ENCODE measurements at regions not wholly inside any gene's neighbourhood (a gene's known extent, or its start where the extent isn't known, plus 50 kb on each side); places are given as distances from the start of the nearest gene placed in this dataset.

DNA sequence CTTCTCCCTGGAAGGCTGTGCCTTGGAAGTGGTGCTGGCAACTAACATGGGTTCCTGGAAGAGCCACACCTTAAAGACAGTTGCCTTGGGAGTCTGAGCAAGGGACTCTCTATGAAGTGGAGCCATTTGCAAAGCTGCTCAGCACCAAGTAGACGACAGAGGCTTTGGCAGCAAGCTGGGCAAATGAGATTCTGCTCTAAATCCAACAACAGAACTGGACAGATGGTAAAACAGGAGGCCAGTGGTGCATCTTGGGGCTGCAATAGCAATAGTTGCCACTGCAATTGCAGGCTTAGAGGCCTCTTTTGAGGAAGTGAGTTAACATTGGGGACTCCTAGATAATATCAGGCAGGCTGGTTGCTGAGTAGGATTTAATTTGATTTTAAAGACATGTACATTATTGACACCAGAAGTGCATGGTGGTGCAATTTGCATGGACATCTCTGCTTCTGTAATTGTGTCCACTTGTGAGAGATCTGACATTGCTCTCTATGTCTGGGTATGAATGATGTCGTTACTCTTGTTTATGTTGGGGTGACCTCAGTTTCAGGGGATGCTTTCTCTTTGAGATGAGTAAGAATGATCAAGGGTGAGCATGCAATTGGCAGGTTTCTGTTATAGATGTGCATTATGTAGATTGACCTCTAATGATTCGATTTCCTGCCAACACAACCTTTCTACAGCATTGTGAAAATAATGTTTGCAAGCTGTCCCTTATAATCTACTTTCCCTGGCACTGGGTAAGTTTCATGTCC lies 568.3 kb upstream of the MEX3C start:
- H3K27ac ChIP-seq: no peak overlapping the region
- TF ChIP-seq, protein P1, sequence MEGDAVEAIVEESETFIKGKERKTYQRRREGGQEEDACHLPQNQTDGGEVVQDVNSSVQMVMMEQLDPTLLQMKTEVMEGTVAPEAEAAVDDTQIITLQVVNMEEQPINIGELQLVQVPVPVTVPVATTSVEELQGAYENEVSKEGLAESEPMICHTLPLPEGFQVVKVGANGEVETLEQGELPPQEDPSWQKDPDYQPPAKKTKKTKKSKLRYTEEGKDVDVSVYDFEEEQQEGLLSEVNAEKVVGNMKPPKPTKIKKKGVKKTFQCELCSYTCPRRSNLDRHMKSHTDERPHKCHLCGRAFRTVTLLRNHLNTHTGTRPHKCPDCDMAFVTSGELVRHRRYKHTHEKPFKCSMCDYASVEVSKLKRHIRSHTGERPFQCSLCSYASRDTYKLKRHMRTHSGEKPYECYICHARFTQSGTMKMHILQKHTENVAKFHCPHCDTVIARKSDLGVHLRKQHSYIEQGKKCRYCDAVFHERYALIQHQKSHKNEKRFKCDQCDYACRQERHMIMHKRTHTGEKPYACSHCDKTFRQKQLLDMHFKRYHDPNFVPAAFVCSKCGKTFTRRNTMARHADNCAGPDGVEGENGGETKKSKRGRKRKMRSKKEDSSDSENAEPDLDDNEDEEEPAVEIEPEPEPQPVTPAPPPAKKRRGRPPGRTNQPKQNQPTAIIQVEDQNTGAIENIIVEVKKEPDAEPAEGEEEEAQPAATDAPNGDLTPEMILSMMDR (IDR thresholded peaks at IDR 0.05): no peak
- no peak for TF ChIP-seq ZFX (IDR thresholded peaks at IDR 0.05; ENCODE audit: borderline replicate concordance)

DNA sequence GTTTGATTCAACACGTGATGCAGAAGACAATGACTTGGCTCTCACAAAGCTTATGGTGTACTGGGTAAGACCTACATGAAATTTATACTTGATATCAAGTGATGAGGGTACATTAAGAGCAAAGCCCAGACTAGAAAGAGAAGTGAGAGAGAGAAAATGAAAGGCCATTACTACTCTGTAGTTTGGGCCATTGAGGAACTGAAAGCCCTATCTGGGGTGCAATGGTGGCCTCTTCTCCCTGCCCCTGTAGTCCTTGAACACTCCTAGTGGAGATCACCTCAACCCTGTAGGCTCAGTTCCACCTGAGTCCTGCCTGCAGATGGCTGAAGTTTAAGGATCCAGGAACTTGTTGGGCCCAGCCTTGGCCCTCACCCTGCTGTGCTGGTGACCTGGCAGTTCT lies 569.8 kb upstream of the MEX3C start:
- H3K27ac ChIP-seq: no peak overlapping the region
- no peak for TF ChIP-seq ZFX (IDR thresholded peaks at IDR 0.05; ENCODE audit: borderline replicate concordance)
- TF ChIP-seq, protein P1 (IDR thresholded peaks at IDR 0.05): no peak

DNA sequence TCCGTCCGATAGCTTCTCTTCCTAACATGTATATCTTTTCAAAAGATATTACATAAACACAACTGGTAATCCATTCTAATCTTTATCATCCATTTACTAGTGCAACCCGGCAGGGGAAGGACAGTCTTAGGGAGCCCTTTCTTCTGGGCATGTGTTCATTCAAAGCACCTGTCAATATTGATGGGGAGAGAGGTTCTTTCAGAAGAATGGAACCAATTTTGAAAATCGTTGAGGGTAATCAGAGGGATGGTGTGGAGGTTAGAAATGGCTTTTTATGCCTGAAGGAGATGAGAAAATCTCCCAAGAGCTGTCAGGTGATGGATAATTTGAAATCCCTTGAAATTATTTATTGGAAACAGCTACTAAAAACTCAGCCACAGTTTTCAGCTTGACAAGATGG lies 561.9 kb upstream of the DCC start:
- TF ChIP-seq ZFX (IDR thresholded peaks at IDR 0.05; ENCODE audit: borderline replicate concordance): no peak
- TF ChIP-seq, protein P1 (IDR thresholded peaks at IDR 0.05): no peak
- no peak overlapping the region for H3K27ac ChIP-seq

DNA sequence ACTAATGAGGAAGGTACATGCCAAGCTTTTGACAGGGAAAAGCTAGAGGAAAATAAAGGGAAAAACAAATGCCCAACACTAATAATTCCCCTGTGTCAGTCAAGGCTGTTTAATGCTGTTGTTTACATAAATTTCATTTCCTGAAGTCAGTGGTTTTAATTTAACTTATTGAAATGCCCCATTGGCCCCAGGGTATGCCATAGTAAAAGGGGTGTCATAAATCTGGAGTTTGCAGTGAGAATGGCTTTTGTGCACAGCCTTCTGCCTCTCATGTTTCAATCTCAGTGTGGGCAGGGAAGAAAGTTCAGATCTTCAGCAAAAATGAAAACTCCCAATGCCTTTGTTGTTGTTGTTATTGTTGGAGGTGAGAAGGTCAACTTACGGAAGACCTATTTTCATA lies 550.1 kb upstream of the DCC start:
- H3K27ac ChIP-seq: no peak overlapping the region
- no peak for TF ChIP-seq ZFX (IDR thresholded peaks at IDR 0.05; ENCODE audit: borderline replicate concordance)
- TF ChIP-seq, protein P1 (IDR thresholded peaks at IDR 0.05): no peak

DNA sequence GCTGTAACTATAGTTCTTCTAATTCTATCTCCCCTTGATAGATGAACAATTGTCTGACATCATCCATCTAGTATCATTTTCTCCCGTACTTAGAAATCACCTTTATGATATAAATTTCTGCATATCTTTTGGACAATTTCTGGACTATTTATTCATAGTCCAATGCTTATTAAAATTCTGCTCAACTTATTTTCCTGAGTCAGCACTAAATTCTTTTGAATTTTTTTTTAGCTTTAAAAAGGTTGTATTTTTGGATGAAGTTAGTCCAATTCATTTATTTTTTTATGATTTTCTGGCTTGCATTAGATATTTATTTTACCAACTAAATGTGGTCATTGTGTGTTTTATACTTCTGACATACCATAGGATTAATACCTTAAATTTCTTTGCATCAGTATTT lies 538.5 kb upstream of the DCC start:
- TF ChIP-seq, protein P1 (IDR thresholded peaks at IDR 0.05): no peak
- TF ChIP-seq ZFX (IDR thresholded peaks at IDR 0.05; ENCODE audit: borderline replicate concordance): no peak
- H3K27ac ChIP-seq: no peak overlapping the region

DNA sequence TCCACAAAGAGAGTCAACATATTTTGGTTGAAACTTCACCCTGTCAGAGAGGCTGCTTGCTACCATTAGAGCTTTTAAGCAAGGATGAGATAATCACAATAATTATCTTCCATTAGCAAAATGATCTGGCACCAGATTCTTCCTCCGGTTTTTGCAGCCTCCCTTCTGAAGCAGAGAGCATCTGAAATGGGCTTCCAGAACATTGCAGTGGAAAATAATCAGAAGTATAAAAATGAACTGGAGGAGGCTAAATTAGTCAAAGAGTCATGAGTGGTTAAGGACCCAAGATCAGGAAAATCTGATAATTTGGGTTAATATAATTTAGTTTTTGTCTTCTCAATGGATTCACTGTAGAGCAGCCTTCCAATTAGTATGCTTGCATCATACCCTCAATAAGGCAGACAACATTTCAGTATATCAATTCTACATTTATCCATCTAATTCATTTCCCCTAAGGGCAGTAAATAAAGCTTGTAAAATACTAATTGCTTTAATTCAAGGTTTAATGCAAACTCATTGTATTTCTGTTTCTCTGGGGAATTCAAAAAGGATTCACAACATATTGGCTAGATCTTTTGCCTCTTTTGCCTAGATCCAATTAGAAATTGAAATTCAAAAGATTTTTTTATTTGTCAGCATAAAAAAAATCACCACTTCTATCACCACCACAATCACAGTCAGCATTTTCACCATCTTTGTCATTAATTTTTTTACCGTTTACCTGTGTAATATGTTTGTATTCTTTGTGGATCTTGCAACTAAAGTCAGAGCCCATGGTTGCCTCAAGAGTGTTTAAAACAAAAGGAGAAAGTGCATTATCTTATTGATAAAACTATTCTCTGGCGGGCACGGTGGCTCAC lies 537.2 kb upstream of the DCC start:
- no peak overlapping the region for H3K27ac ChIP-seq
- no peak for TF ChIP-seq ZFX (IDR thresholded peaks at IDR 0.05; ENCODE audit: borderline replicate concordance)
- TF ChIP-seq, protein P1 (IDR thresholded peaks at IDR 0.05): no peak

DNA sequence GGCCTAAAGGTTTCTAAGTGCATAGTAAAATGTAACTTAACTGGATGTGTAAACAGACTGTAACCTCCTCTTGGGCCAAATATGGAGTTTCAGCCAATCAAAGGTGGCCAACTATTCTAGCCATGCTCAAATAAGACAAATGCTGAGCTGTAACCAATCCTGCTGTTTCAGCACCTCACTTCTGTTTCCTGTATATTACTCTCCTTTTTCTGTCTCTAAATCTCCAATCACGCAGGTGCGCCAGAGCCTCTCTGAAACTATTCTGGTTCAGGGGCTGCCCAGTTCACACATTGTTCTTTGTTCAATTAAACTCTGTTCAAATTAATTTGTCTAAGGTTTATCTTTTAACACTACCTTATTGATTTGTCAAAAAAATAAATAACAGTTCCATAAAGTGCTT lies 532.7 kb upstream of the DCC start:
- TF ChIP-seq, protein P1 (IDR thresholded peaks at IDR 0.05): no peak
- no peak for TF ChIP-seq ZFX (IDR thresholded peaks at IDR 0.05; ENCODE audit: borderline replicate concordance)
- H3K27ac ChIP-seq: no peak overlapping the region

Measured in 22Rv1 (cell line).